ENCODE measurements at regions not wholly inside any gene's neighbourhood (a gene's known extent, or its start where the extent isn't known, plus 50 kb on each side); places are given as distances from the start of the nearest gene placed in this dataset.

DNA sequence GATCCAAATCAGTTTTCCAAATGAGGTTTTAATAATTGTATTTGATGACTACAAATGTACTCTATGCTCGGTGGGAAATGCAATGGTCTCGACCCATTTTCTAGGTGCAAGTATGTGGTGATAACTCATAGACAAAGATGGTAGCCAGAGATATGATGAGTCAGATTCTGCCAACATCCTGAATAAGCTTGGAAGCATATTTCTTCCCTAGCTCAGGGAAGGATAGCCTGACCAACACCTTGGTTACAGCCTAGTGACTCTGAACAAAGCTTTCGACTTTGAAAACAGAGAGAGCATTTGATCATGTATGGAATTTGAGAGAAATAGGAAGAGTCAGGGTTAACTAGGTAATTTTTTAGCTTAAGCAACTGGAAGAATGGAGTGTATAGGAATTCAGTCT, 128.3 kb upstream of the MYOCD start:
- no peak for TF ChIP-seq CTCF (IDR thresholded peaks at IDR 0.05)
- no peak for TF ChIP-seq FOXJ3 (CRISPR knock-in tag; IDR thresholded peaks at IDR 0.05; ENCODE audit: borderline replicate concordance)
- TF ChIP-seq USF2 (CRISPR knock-in tag; IDR thresholded peaks at IDR 0.05): no peak
- no peak for TF ChIP-seq CREB1 (CRISPR knock-in tag; IDR thresholded peaks at IDR 0.05)
- TF ChIP-seq, protein P1, sequence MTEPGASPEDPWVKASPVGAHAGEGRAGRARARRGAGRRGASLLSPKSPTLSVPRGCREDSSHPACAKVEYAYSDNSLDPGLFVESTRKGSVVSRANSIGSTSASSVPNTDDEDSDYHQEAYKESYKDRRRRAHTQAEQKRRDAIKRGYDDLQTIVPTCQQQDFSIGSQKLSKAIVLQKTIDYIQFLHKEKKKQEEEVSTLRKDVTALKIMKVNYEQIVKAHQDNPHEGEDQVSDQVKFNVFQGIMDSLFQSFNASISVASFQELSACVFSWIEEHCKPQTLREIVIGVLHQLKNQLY (CRISPR knock-in tag; IDR thresholded peaks at IDR 0.05): no peak

All from WTC11 (cell line).